Retina (tissue), 1 donor: ENCODE measurements at regions not wholly inside any gene's neighbourhood (a gene's known extent, or its start where the extent isn't known, plus 50 kb on each side); places are given as distances from the start of the nearest gene placed in this dataset.

Source experiments
- DNase-seq: peaks from one replicate; pipeline ENCODE4 v3.0.0-alpha.2; 2016

DNA sequence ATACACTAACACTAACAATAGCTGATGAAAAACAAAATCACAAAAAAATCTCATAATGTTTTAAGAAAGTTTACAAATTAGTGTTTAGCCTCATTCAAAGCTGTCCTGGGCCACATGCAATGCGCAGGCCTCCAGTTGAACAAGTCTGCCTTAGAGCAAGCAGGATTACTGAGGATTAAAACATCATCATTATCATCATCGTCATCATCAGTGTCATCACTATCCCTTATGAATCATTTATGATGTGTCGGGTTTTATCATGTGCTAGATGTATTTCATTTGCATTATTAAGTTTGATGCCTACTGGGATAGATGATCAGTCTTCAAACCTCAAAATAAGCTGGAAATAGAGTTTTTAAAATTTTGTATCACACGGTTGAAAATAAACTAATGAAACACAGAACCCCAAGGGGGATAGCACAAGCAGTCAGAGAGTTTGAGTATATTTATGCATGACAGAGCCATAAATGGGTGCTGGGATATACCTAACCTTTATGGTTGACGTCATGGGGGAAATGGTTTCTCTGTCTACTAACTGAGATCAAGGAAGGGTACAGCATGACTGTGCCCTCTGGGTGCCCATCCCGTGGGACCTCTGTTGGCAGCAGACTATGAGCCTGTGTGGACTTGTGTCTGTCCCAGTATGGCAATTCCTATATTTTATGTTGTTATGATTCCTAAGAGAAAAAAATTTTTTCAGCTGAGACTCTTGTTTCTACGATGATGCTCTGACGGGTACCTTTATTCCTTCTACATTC lies 150.3 kb upstream of the ADRA1B start:
- no peak for DNase-seq

- DNase-seq = peak; percentile 56
These were observed 148.0 kb upstream of the ADRA1B start for GRCh38 chr5:159768243-159768642.

GRCh38 chr5:159772698-159773061 lies 143.6 kb upstream of the ADRA1B start:
- no peak for DNase-seq

DNA sequence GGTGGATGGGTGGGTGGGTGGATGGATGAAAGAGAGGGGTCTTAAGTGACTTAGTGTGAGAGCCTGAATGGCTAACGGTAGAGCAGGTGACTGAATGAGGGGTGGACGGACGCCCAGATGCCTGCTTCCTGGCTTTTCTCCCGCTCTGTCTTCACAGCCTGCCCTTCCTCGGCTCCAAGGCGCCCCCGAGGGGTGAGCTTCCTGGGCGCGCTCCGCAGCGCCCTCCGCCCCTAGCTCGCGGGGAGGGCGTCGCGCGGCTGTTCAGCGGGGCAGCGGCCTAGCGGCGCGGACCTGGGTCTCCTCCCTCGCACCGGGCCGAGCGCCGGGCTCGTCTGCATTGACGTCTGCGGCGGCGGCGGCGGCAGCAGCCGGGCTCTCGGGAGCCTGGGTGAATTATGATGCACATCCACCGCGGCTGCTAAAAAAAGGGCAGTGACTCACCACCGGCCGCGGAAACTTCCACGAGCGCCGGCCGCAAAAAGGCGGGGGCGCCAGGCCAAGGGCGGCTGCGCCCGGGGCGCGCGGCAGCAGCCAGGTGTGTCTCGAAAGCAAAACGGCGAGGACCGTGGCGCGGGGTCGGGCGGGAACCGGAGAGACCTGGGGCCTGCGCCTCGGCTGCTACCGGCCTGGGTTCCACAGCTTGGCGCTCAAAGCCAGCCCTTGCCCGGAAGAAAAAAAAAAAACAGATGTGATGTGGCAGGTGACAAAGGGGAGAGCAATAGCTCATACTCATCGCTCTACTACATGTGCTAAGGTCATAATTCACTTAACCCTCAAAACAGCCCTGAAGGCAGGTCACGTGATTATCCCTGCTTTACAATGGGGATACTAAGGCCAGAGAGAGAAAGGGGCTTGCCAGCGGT lies 143.0 kb upstream of the ADRA1B start:
- DNase-seq = peak; percentile 84

DNA sequence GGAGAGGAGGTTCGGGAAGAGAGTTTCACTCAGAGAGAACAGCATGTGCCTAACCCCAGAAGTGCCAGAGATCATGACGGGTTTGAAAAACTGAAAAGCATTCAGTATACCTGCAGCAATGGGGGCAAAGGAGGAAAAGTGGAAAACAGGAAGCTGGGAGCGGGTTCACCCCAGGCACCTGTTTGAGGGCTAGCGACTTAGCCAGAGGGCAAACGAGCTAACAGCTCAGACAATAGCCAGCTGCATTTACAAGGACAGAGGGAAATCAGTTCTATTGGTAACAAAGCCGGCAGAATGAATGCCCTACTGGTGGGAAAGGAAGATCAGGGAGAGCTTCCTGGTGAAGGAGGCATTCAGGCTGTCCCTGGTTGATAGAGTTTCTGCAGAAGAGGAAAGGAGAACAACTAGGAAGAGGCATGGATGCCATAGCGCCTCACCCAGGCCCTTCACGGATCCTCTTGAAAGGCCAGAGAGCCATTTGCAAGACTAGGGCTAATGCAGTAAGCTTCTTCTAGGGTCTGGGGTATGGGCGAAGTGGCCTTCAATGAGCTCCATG lies 141.7 kb upstream of the ADRA1B start:
- DNase-seq = no peak

DNA sequence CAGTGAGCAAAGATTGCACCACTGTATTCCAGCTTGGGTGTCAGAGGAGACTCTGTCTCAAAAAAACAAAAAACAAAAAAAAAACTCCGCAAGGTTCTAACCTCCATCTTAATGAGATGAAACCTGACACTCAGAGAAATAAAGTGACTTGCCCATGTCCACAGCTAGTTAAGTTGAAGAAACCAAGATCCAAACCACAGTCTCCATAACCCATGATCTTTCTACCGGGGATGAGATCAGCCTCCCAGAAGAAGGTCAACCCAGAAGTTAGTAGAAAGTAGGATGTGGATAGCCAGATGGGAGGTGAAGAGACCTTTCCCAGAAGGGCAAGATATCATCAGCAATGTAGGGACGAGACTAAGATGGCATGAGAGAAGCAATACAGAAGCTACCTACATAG lies 140.4 kb upstream of the ADRA1B start:
- DNase-seq = no peak

GRCh38 chr5:159777049-159777660 lies 139.1 kb upstream of the ADRA1B start:
- DNase-seq = peak; percentile 49

DNA sequence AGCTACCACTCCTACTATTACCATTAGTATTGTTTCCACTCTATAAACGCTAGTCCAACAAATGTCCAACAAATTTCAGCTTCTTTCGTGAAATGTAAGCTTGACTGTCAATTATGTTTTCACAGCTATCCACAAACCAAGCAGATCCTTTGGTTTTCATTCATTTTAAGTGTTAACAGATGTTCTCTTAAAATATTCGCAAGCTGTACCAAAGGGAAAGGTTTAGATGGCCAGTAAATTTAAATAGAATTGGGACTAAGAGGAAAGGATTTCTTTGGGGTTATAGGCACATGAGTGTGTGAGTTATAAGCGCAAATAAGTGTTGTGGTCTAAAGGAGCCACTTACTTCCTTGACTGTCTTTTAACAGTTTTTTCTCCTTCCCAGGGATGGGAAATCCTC lies 136.8 kb upstream of the ADRA1B start:
- DNase-seq = no peak

DNA sequence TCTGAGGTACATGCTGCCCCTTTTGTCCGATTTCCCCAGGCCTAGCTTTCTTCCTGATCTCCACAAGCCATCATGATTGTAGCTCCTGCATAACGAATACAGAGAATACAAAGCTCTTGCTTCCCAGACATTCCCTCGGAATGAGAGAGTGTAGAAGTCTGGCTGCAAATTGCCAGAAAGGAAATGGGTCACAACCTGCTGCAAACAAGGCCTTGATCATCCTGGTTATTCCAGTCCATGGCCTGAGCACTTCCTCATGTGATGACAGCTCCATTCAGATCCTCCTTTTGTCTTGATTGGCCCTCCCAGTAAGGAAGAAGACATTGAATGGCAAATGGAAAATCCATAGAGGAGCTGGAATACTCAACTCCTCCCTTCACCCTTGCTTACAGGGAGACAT lies 136.0 kb upstream of the ADRA1B start:
- DNase-seq = no peak

- DNase-seq = no peak
These were observed 134.6 kb upstream of the ADRA1B start for GRCh38 chr5:159781626-159782157.

DNA sequence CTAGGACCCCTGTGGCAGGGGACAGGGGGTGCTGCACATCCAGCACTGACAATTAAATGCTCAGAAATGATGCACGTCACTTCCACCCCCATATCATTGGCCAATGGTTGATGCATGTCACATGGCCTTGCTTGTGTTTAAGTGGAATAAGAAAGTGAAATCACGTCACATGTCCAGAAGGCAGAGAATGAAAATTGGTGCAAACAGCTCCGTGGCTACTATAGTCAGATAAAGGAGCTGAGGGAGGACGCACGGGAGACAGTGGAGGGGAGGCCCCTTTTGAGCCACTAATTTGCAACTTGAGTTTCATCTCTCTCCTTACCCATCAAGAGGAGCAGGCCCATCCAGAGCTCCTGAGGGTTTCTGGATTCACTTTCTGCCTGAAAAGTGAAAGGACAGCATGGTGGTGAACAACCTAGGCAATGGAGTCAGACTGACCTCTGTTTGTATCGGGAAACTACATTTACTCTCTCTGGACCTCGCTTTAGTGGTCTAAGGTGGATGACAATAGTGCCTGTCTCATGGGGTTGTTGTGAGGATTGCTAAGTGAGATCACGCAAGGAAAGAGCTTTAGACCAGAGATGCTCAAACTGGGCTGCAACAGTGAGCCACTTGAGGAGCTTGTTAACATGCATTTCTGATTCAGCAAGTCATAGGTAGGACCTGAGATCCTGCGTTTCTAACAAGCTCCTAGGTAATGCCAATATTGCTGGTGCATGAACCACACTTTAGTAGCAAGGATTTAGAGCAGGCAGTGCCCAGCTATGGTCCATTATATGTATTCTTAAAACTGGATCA lies 133.9 kb upstream of the ADRA1B start:
- DNase-seq = no peak

DNA sequence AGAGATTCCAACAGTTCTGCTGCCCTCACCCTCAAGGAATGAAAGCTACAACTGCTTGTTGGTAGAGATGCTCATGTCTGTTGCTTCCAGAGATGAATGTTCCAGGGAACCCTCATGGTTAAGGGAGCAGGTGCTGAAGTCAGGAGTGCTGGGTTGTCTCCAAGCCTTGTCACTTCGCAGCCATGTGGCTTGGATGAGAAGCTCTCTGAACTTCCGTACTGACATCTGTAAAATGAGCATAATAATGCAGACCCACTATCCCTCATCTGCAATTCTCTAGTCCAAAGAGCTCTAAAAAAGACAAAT lies 133.3 kb upstream of the ADRA1B start:
- no peak for DNase-seq

DNA sequence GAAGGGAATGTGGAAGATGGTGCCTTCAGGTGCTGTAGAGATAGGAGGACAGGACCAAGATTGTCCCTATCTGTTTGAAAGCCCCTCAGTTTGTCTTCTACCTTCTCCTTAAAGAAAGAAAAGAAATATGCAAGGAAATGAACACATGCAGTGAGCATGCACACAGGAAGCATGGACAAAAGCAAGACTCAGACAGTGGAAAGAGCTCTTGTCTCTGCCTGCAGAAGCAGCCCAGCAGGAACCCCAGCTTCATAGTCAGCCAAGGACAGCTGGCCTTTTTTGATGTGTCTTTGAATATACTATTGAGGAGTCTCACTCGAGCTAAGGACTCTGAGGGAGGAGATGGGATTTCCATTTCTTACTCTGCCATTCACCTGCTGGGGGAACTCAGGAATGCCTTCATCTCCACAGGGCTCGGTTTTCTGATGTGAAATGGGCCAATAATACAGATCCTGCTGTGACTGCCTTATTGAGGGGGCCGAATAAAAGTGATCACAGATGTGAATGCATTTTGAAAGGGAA lies 132.5 kb upstream of the ADRA1B start:
- DNase-seq = no peak

DNA sequence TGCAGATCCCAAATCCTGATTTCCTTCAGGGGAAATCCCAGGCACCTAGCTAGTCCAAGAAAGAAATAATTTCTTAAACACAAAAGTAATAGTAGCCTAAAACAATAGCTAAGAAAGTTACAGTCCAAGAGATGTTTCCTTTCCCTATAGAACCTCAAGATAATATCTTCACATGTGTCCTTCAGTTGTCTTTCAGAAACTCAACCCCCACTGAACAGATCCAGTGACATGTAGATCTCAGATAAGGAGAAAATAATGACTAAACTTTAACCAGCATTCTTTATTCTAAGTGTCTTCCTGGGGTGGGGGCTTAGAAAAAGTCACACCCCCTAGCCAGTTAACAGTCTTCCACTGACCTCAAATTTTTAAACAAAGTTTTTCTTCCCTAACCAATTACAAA lies 131.3 kb upstream of the ADRA1B start:
- DNase-seq = no peak

DNA sequence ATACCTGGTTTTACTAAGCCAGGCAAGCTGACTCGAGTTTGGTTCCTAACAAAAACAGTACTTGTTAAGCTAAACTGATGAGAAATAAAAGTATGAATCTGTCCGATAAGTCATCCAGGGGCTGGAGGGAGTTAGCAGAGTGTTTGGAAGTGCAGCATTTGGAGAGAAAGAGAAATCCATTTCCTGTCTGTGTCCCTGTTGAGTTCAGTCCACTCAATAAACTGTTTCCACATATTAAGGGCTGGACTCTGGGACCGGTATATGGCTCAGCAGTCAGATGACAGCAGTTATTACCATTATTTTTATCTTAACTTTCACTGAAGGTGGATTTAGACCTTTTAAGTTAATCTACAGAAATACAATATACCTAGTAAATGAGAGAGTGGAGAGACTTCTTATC lies 130.6 kb upstream of the ADRA1B start:
- no peak for DNase-seq

DNA sequence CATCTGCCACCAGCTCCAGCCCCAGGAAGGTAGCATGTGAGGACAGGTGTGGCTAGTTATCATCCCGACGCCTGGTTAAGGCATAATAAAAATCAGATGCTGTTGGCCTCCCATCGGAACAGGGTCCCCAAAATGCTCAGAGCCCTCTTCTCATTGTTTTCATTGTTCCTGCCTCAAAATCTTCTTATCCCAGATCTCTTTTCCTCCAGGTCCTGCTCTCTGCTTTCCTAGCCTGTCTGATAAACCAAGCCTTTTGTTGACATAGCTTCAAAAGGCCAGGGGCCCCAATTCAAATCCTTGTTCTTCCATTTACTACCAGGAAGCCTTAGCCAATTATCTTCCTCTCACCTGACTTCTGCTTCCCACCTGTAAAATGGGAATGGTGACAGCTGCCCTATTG lies 130.1 kb upstream of the ADRA1B start:
- DNase-seq = no peak

DNA sequence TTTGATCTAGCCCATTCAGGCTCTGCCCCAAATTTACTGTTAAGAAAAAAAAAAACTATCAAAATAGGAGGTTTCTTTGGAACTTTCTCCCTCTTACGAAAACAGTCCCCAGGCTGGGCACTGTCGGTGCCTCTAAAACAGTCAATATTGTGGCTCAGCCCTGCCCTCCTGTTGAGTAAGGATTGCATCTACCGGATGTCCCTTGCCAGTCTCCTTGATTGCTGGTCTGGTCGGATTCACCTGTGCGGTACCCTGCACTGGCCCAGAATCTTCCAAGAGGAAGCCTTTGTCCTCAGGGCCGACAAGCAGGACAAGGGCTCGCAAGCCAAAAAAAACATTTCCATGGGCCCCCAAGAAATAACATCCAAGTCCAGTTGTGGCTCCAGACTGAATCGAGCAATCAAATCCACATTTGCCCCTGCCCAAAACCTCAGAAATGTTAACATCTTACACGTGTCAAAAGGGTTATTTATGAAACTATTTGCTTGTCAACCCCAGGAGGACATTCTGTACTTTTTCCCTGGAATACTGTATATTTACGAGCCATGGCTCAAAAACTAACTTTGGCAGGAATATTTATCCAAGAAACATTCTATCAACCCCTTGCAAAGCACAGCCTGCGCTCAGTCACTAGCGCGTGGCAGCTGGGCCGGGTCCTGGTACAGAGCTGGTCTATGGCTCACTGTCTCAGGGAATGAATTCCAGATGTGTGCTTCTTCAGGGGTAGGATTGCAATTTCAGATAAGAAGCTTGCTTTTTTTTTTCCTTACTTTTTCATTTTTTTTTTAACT lies 129.2 kb upstream of the ADRA1B start:
- no peak for DNase-seq

DNA sequence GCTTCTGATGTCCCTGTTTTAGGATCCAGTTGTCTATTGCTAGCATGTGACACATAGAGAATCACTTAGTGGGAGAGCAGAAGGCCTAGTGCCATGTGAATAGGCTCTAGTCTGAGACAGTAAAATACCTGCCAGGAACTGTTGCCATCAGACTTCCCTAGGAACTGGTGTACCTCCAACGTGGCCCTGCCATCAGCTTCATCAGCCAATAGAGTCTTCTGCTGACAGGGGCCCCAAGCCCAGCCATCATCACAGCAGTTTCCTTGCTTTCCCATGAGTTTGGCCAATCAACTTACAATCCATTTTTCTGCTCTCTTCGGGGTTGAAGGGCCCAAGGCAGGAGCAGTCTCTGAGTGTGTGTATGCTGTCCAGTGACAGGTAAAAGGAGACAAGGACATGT lies 128.4 kb upstream of the ADRA1B start:
- DNase-seq = no peak

DNA sequence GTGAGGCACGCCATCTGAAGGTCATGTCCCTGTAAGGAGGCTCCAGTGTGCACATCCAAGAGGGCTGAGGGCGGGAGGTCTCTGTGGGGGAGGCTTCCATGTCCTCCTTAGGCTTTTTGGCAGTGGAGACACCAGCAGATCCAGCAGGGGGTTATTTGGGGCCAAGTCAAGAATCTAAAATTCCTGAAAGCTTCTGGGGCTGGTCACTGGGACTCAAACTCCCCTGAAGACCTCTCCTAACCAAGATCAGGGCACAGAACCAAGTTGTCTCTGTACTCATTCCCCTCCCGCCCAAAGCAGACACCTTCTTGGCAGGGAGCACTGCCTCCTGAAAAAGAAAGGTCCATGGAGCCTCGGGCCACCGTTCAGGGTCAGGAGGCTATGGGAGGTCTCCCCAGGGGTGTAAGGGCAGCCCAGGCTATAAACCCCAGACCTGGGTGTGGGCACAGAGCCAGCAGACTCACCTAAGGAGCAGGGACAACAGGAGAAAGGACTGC lies 127.4 kb upstream of the ADRA1B start:
- DNase-seq = no peak

GRCh38 chr5:159792180-159792579 lies 124.1 kb upstream of the ADRA1B start:
- DNase-seq = no peak

- no peak for DNase-seq
These were observed 118.9 kb upstream of the ADRA1B start for GRCh38 chr5:159797261-159797970.
